Peyer's patch (tissue), 4 donors: ENCODE measurements at regions not wholly inside any gene's neighbourhood (a gene's known extent, or its start where the extent isn't known, plus 50 kb on each side); places are given as distances from the start of the nearest gene placed in this dataset.

Experiments
- POLR2A ChIP-seq, 2 donors: fragments of 450-650 bp; IDR thresholded peaks; one replicate each; pipeline ENCODE4 v1.5.1; 2017; ENCODE audit warnings: antibody characterized with exemption in 2 of 2, mild to moderate bottlenecking in 2 of 2, moderate library complexity in 2 of 2
- TF ChIP-seq, protein P1 (sequence below), 6 experiments: fragments of 450-650 bp in 4 of 6; fragments of 200-600 bp in 2 of 6; sonication (generic) in 1 of 6; IDR thresholded peaks; one replicate each; pipeline ENCODE4 v1.5.1; 2017 to 2019; ENCODE audit warnings: antibody characterized with exemption in 6 of 6, mild to moderate bottlenecking in 3 of 6, moderate library complexity in 1 of 6

DNA sequence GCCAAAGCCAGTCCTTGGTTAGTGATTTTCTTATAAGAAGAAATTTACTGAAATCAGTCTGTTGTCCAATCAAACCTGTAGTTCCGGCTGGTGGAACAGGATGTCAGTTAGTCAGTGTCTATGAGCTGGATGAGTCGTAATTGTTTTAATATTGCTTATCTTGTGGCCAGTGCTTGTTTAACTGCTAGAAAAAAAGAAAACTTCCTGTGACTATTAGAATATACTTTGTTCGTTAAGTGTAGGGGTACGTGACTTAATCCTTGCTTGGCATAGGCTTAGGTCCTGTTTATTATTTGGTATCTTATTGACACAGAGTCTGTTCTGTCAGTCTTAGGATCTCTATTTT lies 1484.8 kb upstream of the MIR17HG start:
- TF ChIP-seq, protein P1, sequence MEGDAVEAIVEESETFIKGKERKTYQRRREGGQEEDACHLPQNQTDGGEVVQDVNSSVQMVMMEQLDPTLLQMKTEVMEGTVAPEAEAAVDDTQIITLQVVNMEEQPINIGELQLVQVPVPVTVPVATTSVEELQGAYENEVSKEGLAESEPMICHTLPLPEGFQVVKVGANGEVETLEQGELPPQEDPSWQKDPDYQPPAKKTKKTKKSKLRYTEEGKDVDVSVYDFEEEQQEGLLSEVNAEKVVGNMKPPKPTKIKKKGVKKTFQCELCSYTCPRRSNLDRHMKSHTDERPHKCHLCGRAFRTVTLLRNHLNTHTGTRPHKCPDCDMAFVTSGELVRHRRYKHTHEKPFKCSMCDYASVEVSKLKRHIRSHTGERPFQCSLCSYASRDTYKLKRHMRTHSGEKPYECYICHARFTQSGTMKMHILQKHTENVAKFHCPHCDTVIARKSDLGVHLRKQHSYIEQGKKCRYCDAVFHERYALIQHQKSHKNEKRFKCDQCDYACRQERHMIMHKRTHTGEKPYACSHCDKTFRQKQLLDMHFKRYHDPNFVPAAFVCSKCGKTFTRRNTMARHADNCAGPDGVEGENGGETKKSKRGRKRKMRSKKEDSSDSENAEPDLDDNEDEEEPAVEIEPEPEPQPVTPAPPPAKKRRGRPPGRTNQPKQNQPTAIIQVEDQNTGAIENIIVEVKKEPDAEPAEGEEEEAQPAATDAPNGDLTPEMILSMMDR (IDR thresholded peaks at IDR 0.05): no peak
- no peak for TF ChIP-seq POLR2A (IDR thresholded peaks at IDR 0.05)
